ENCODE measurements at regions not wholly inside any gene's neighbourhood (a gene's known extent, or its start where the extent isn't known, plus 50 kb on each side); places are given as distances from the start of the nearest gene placed in this dataset.

DNA sequence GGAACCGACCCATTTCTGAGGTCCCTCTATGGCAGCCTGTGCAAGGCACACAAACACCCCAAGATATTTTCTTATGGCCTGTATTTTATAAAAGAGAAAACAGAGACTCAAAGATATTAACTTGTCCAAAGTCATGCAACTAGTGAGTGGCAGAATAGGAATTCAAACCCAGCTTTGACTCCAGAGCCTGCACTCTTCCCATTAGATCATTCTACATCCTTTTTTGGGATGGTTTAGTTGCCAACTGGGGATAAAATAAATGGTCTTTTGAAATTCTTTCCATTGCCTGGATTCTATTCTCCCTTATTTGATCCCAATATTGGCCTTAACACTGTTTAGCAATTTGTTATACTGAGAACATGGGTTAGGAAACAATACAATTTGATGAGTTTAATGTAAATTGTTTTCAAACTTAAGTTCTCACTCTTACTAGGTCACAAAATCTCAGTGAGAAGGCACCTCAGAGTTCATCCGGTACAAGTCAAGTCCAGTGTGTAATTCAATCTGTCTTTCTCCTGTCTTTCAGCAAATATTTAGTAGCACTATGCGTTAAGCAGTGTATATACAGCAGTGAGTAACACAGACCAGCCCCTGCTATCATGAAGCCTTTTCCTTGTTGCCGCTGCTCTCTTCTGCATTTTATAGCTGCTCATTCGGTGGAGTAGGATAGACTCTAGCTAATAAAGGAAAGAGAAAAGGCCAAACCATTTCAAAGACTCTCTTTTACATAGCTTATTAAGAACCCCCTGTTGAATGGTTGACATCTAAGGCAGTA, 162.1 kb upstream of the IFNG-AS1 start:
- H3K27me3 ChIP-seq (ENCODE audit: control insufficient read depth, insufficient read depth, low read length), result no peaks in the 10 kb centered on the region
- no peaks in the 10 kb centered on the region for H3K4me1 ChIP-seq (ENCODE audit: control insufficient read depth, insufficient read depth, low read length)
- no peak overlapping the region for H3K9ac ChIP-seq (ENCODE audit: low read depth, low read length)
- no peaks in the 10 kb centered on the region for H3K36me3 ChIP-seq (ENCODE audit: control insufficient read depth, insufficient read depth, low read length)
- H3K9me3 ChIP-seq (ENCODE audit: control insufficient read depth, insufficient read depth, low read length), result no peaks in the 10 kb centered on the region
- H3K4me3 ChIP-seq (ENCODE audit: low read depth, low read length), result no peak overlapping the region

DNA sequence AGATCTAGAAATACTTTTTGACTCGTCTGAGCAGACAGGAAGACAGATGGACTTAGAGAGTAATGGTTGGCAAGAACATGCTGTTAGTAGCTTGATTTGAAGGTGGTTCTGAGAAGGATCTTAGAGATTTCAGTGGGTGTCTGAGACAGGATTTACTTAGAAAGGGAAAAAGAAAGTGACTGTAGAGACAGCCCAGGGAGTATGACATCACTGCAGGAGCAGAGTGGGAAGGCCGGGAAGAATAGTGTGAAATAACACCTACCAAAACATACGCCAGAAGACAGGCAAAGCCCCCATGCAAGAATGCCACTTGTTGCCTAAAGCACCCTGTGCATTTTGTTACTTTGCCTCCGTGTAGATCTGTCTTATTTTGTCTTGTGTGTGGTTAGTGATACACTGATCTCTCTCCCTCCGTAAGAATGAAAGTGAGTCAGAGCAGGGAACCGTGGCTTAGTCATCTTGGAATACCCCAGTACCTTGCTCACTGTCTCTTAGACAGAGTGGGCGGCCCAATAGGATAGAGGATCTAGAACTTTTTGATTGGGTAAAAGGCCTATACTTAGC, 161.3 kb upstream of the IFNG-AS1 start:
- Histone ChIP-seq H3K9ac (ENCODE audit: low read depth, low read length) (no peak overlapping the region), H3K4me3 (ENCODE audit: low read depth, low read length) (no peak overlapping the region), H3K27me3 (ENCODE audit: control insufficient read depth, insufficient read depth, low read length) (no peaks in the 10 kb centered on the region)

GRCh38 chr12:67829896-67830295, 159.4 kb upstream of the IFNG-AS1 start:
- Histone ChIP-seq H3K36me3 (ENCODE audit: control insufficient read depth, insufficient read depth, low read length) (no peaks in the 10 kb centered on the region), H3K9me3 (ENCODE audit: control insufficient read depth, insufficient read depth, low read length) (no peaks in the 10 kb centered on the region), H3K27me3 (ENCODE audit: control insufficient read depth, insufficient read depth, low read length) (no peaks in the 10 kb centered on the region), H3K9ac (ENCODE audit: low read depth, low read length) (no peak overlapping the region), H3K4me1 (ENCODE audit: control insufficient read depth, insufficient read depth, low read length) (no peaks in the 10 kb centered on the region), H3K4me3 (ENCODE audit: low read depth, low read length) (no peak overlapping the region)

More for the DNA sequence above, 161.3 kb upstream of the IFNG-AS1 start:
- Histone ChIP-seq H3K4me1 (ENCODE audit: control insufficient read depth, insufficient read depth, low read length) (no peaks in the 10 kb centered on the region), H3K9me3 (ENCODE audit: control insufficient read depth, insufficient read depth, low read length) (no peaks in the 10 kb centered on the region), H3K36me3 (ENCODE audit: control insufficient read depth, insufficient read depth, low read length) (no peaks in the 10 kb centered on the region)

DNA sequence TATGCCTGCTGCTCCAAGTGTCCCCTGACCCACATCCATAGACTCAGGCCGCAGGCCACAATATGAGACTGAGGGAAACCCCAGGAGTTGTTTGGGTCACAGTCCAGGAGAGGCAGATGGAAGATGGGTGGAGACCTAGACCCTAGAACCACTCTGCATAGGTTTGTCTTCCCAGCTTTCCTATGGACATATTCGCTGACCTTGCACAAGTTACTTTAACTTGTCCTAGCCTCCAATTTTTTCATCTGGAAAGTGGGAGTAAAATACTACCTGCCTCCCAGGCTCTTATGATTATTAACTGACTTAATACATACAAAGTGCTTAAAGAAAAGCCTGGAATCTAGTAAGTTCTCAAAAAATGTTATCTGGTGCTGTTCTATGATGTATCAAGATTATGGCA, 157.1 kb upstream of the IFNG-AS1 start:
- Histone ChIP-seq H3K4me3 (ENCODE audit: low read depth, low read length) (no peak overlapping the region), H3K4me1 (ENCODE audit: control insufficient read depth, insufficient read depth, low read length) (no peaks in the 10 kb centered on the region), H3K27me3 (ENCODE audit: control insufficient read depth, insufficient read depth, low read length) (no peaks in the 10 kb centered on the region), H3K36me3 (ENCODE audit: control insufficient read depth, insufficient read depth, low read length) (no peaks in the 10 kb centered on the region), H3K9ac (ENCODE audit: low read depth, low read length) (no peak overlapping the region), H3K9me3 (ENCODE audit: control insufficient read depth, insufficient read depth, low read length) (no peaks in the 10 kb centered on the region)

DNA sequence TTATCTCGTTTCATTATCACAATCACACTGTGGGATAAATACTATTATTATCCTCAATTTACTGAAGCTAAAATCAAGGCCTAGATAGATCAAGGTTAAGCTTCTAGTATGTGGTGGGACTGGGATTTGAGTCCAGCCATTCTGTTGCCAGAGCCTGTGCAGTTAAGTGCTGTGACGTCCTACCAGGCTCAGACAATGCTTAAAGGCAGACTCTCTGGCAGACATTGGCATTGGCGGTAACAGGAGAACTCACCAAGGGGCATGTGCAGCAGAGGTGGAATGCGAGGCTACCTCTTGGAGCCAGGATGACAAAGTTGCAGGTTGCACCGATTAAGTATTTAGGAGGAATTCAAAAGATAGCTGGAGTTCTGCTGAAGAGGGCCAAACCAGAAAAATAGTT, 155.6 kb upstream of the IFNG-AS1 start:
- H3K4me3 ChIP-seq (ENCODE audit: low read depth, low read length), result no peak overlapping the region
- no peaks in the 10 kb centered on the region for H3K36me3 ChIP-seq (ENCODE audit: control insufficient read depth, insufficient read depth, low read length)
- no peaks in the 10 kb centered on the region for H3K9me3 ChIP-seq (ENCODE audit: control insufficient read depth, insufficient read depth, low read length)
- no peaks in the 10 kb centered on the region for H3K27me3 ChIP-seq (ENCODE audit: control insufficient read depth, insufficient read depth, low read length)
- H3K4me1 ChIP-seq (ENCODE audit: control insufficient read depth, insufficient read depth, low read length), result no peaks in the 10 kb centered on the region
- H3K9ac ChIP-seq (ENCODE audit: low read depth, low read length), result no peak overlapping the region

DNA sequence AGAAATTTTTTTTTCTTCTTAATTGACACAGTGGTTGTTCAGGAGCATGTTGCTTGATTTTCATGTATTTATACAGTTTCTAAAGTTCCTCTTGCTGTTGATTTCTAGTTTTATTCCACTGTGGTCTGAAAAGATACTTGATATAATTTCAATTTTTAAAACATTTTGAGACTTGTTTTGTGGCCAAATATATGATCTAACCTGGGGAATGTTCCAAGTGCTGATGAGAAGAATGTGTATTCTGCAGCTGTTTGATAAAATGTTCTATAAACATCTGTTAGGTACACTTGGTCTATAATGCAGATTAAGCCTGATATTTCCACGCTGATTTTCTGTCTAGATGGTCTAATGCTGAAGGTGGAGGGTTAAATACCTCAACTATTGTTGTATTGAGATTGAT, 151.4 kb upstream of the IFNG-AS1 start:
- H3K4me3 ChIP-seq (ENCODE audit: low read depth, low read length), result no peak overlapping the region
- no peaks in the 10 kb centered on the region for H3K4me1 ChIP-seq (ENCODE audit: control insufficient read depth, insufficient read depth, low read length)
- no peaks in the 10 kb centered on the region for H3K27me3 ChIP-seq (ENCODE audit: control insufficient read depth, insufficient read depth, low read length)
- H3K9me3 ChIP-seq (ENCODE audit: control insufficient read depth, insufficient read depth, low read length), result no peaks in the 10 kb centered on the region
- H3K9ac ChIP-seq (ENCODE audit: low read depth, low read length), result no peak overlapping the region
- no peaks in the 10 kb centered on the region for H3K36me3 ChIP-seq (ENCODE audit: control insufficient read depth, insufficient read depth, low read length)

- Histone ChIP-seq H3K4me1 (ENCODE audit: control insufficient read depth, insufficient read depth, low read length) (no peaks in the 10 kb centered on the region), H3K36me3 (ENCODE audit: control insufficient read depth, insufficient read depth, low read length) (no peaks in the 10 kb centered on the region), H3K9me3 (ENCODE audit: control insufficient read depth, insufficient read depth, low read length) (no peaks in the 10 kb centered on the region), H3K4me3 (ENCODE audit: low read depth, low read length) (no peak overlapping the region), H3K27me3 (ENCODE audit: control insufficient read depth, insufficient read depth, low read length) (no peaks in the 10 kb centered on the region), H3K9ac (ENCODE audit: low read depth, low read length) (no peak overlapping the region)
Measured at GRCh38 chr12:67842124-67842523, 147.1 kb upstream of the IFNG-AS1 start.

DNA sequence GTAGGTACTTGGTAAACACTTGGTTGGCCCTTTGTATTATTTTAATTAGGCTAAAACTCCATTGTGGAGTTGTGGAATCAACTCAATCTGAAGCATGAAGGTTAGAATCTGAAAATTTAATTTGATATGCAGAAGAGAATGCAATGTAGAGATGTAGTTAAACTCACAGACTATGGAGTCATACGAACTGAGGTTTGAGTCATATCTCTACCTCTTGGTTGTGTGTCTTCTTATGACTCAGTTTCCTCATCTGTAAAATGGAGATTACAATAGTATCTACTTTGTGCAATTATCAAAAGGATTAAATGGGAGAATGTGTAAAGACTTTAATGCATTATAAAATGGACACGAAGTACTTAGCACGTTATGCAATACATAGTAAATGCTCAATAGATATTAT, 146.0 kb upstream of the IFNG-AS1 start:
- Histone ChIP-seq H3K4me1 (ENCODE audit: control insufficient read depth, insufficient read depth, low read length) (no peaks in the 10 kb centered on the region), H3K36me3 (ENCODE audit: control insufficient read depth, insufficient read depth, low read length) (no peaks in the 10 kb centered on the region), H3K27me3 (ENCODE audit: control insufficient read depth, insufficient read depth, low read length) (no peaks in the 10 kb centered on the region), H3K4me3 (ENCODE audit: low read depth, low read length) (no peak overlapping the region), H3K9ac (ENCODE audit: low read depth, low read length) (no peak overlapping the region), H3K9me3 (ENCODE audit: control insufficient read depth, insufficient read depth, low read length) (no peaks in the 10 kb centered on the region)

- Histone ChIP-seq H3K9me3 (ENCODE audit: control insufficient read depth, insufficient read depth, low read length) (no peaks in the 10 kb centered on the region), H3K9ac (ENCODE audit: low read depth, low read length) (no peak overlapping the region), H3K4me1 (ENCODE audit: control insufficient read depth, insufficient read depth, low read length) (no peaks in the 10 kb centered on the region), H3K27me3 (ENCODE audit: control insufficient read depth, insufficient read depth, low read length) (no peaks in the 10 kb centered on the region), H3K4me3 (ENCODE audit: low read depth, low read length) (no peak overlapping the region), H3K36me3 (ENCODE audit: control insufficient read depth, insufficient read depth, low read length) (no peaks in the 10 kb centered on the region)
Measured at GRCh38 chr12:67852701-67853100, 136.5 kb upstream of the IFNG-AS1 start.

- no peaks in the 10 kb centered on the region for H3K27me3 ChIP-seq (ENCODE audit: control insufficient read depth, insufficient read depth, low read length)
- no peak overlapping the region for H3K9ac ChIP-seq (ENCODE audit: low read depth, low read length)
- H3K36me3 ChIP-seq (ENCODE audit: control insufficient read depth, insufficient read depth, low read length), result no peaks in the 10 kb centered on the region
- H3K4me1 ChIP-seq (ENCODE audit: control insufficient read depth, insufficient read depth, low read length), result no peaks in the 10 kb centered on the region
- no peak overlapping the region for H3K4me3 ChIP-seq (ENCODE audit: low read depth, low read length)
- H3K9me3 ChIP-seq (ENCODE audit: control insufficient read depth, insufficient read depth, low read length), result no peaks in the 10 kb centered on the region
Measured at GRCh38 chr12:67853204-67853603, 136.0 kb upstream of the IFNG-AS1 start.

- Histone ChIP-seq H3K9ac (ENCODE audit: low read depth, low read length) (no peak overlapping the region), H3K4me1 (ENCODE audit: control insufficient read depth, insufficient read depth, low read length) (no peaks in the 10 kb centered on the region), H3K27me3 (ENCODE audit: control insufficient read depth, insufficient read depth, low read length) (no peaks in the 10 kb centered on the region), H3K9me3 (ENCODE audit: control insufficient read depth, insufficient read depth, low read length) (no peaks in the 10 kb centered on the region), H3K36me3 (ENCODE audit: control insufficient read depth, insufficient read depth, low read length) (no peaks in the 10 kb centered on the region), H3K4me3 (ENCODE audit: low read depth, low read length) (no peak overlapping the region)
Measured at GRCh38 chr12:67854351-67854750, 134.9 kb upstream of the IFNG-AS1 start.

GRCh38 chr12:67855103-67855502, 134.1 kb upstream of the IFNG-AS1 start:
- Histone ChIP-seq H3K9ac (ENCODE audit: low read depth, low read length) (no peak overlapping the region), H3K9me3 (ENCODE audit: control insufficient read depth, insufficient read depth, low read length) (no peaks in the 10 kb centered on the region), H3K4me1 (ENCODE audit: control insufficient read depth, insufficient read depth, low read length) (no peaks in the 10 kb centered on the region), H3K27me3 (ENCODE audit: control insufficient read depth, insufficient read depth, low read length) (no peaks in the 10 kb centered on the region), H3K4me3 (ENCODE audit: low read depth, low read length) (no peak overlapping the region), H3K36me3 (ENCODE audit: control insufficient read depth, insufficient read depth, low read length) (no peaks in the 10 kb centered on the region)
